GM21423 (cell line): ENCODE measurements at regions not wholly inside any gene's neighbourhood (a gene's known extent, or its start where the extent isn't known, plus 50 kb on each side); places are given as distances from the start of the nearest gene placed in this dataset.

Experiments
- ATAC-seq: cut with Tn5 transposase; IDR thresholded peaks from one replicate; pipeline ENCODE4 v1.9.1; 2021; ENCODE audit warnings: mild to moderate bottlenecking, moderate library complexity; ENCODE audit not compliant: unreplicated experiment

GRCh38 chr1:96962751-96963211 lies 241.2 kb downstream of the PTBP2 start:
- ATAC-seq, result no peak

- no peak for ATAC-seq
Observed at GRCh38 chr1:96964761-96965160, 243.2 kb downstream of the PTBP2 start.

- ATAC-seq, result peak; percentile 95
Observed at GRCh38 chr1:96966536-96967138, 245.1 kb downstream of the PTBP2 start.

GRCh38 chr1:96967311-96967710 lies 245.7 kb downstream of the PTBP2 start:
- no peak for ATAC-seq

GRCh38 chr1:96968541-96968940 lies 247.0 kb downstream of the PTBP2 start:
- no peak for ATAC-seq

- ATAC-seq, result no peak
Observed at GRCh38 chr1:96968983-96969382, 247.4 kb downstream of the PTBP2 start.

- ATAC-seq, result no peak
Observed at GRCh38 chr1:96969656-96970163, 248.1 kb downstream of the PTBP2 start.

GRCh38 chr1:96971439-96971838 lies 249.9 kb downstream of the PTBP2 start:
- ATAC-seq, result no peak

- ATAC-seq, result no peak
Observed at GRCh38 chr1:96971849-96972602, 250.4 kb downstream of the PTBP2 start.

GRCh38 chr1:96973605-96974004 lies 252.0 kb downstream of the PTBP2 start:
- no peak for ATAC-seq

- no peak for ATAC-seq
Observed at GRCh38 chr1:96978444-96978843, 256.9 kb downstream of the PTBP2 start.

GRCh38 chr1:96978901-96979300 lies 257.3 kb downstream of the PTBP2 start:
- ATAC-seq, result no peak

GRCh38 chr1:96979304-96980268 lies 258.0 kb downstream of the PTBP2 start:
- no peak for ATAC-seq

GRCh38 chr1:96980448-96980847 lies 258.9 kb downstream of the PTBP2 start:
- no peak for ATAC-seq

GRCh38 chr1:96981181-96981580 lies 259.6 kb downstream of the PTBP2 start:
- no peak for ATAC-seq

- no peak for ATAC-seq
Observed at GRCh38 chr1:96982118-96982517, 260.5 kb downstream of the PTBP2 start.

GRCh38 chr1:96983866-96984265 lies 262.3 kb downstream of the PTBP2 start:
- no peak for ATAC-seq

GRCh38 chr1:96987186-96987703 lies 265.7 kb downstream of the PTBP2 start:
- no peak for ATAC-seq

GRCh38 chr1:96989302-96989701 lies 267.7 kb downstream of the PTBP2 start:
- ATAC-seq, result no peak

- ATAC-seq, result no peak
Observed at GRCh38 chr1:96990136-96990535, 268.6 kb downstream of the PTBP2 start.

GRCh38 chr1:96991261-96991660 lies 269.7 kb downstream of the PTBP2 start:
- no peak for ATAC-seq
